Glomerular visceral epithelial cell (primary cell): ENCODE measurements at regions not wholly inside any gene's neighbourhood (a gene's known extent, or its start where the extent isn't known, plus 50 kb on each side); places are given as distances from the start of the nearest gene placed in this dataset.

Experiments used
- DNase-seq: peaks from one replicate; pipeline ENCODE4 v3.0.0-alpha.2; 2016; ENCODE audit errors: extremely low spot score

GRCh38 chr10:47104786-47105385, 193.7 kb downstream of the PTPN20 start:
- DNase-seq: no peak

GRCh38 chr10:47107007-47107747, 192.8 kb upstream of the GDF10 start:
- DNase-seq: no peak

GRCh38 chr10:47109906-47110305, 190.1 kb upstream of the GDF10 start:
- no peak for DNase-seq

GRCh38 chr10:47111329-47111862, 188.6 kb upstream of the GDF10 start:
- no peak for DNase-seq

GRCh38 chr10:47112612-47113011, 187.4 kb upstream of the GDF10 start:
- DNase-seq: no peak

GRCh38 chr10:47113907-47114500, 186.0 kb upstream of the GDF10 start:
- DNase-seq: no peak

- DNase-seq: no peak
Measured at GRCh38 chr10:47114680-47115186, 185.3 kb upstream of the GDF10 start.

GRCh38 chr10:47115322-47115721, 184.7 kb upstream of the GDF10 start:
- no peak for DNase-seq

- DNase-seq: no peak
Measured at GRCh38 chr10:47116445-47116844, 183.6 kb upstream of the GDF10 start.

- DNase-seq: no peak
Measured at GRCh38 chr10:47118326-47118725, 181.7 kb upstream of the GDF10 start.

GRCh38 chr10:47121336-47121735, 178.7 kb upstream of the GDF10 start:
- no peak for DNase-seq

- no peak for DNase-seq
Measured at GRCh38 chr10:47123716-47124288, 176.2 kb upstream of the GDF10 start.

- no peak for DNase-seq
Measured at GRCh38 chr10:47127188-47127785, 172.7 kb upstream of the GDF10 start.

- DNase-seq: no peak
Measured at GRCh38 chr10:47130491-47130890, 169.5 kb upstream of the GDF10 start.

- DNase-seq: no peak
Measured at GRCh38 chr10:47133871-47134570, 166.0 kb upstream of the GDF10 start.

GRCh38 chr10:47136866-47137265, 163.1 kb upstream of the GDF10 start:
- DNase-seq: no peak

GRCh38 chr10:47137311-47137851, 162.6 kb upstream of the GDF10 start:
- DNase-seq: no peak

- no peak for DNase-seq
Measured at GRCh38 chr10:47139121-47139520, 160.9 kb upstream of the GDF10 start.

- no peak for DNase-seq
Measured at GRCh38 chr10:47140761-47141348, 159.1 kb upstream of the GDF10 start.

GRCh38 chr10:47141349-47141748, 158.6 kb upstream of the GDF10 start:
- no peak for DNase-seq

- no peak for DNase-seq
Measured at GRCh38 chr10:47143072-47143471, 156.9 kb upstream of the GDF10 start.
